ENCODE measurements at regions not wholly inside any gene's neighbourhood (a gene's known extent, or its start where the extent isn't known, plus 50 kb on each side); places are given as distances from the start of the nearest gene placed in this dataset.

- no peak for TF ChIP-seq CTCF (IDR thresholded peaks at IDR 0.05; ENCODE audit: insufficient read depth, low read length, poor library complexity, severe bottlenecking)
- DNase-seq (ENCODE audit: extremely low read depth, insufficient read length) = no peak
- H3K36me3 ChIP-seq (ENCODE audit: control insufficient read depth, insufficient read depth, low read length) = no peaks in the 10 kb centered on the region
- H3K4me3 ChIP-seq (replicated peaks; ENCODE audit: low read depth, low read length) = no peak overlapping the region
- no peaks in the 10 kb centered on the region for H3K27me3 ChIP-seq (replicated peaks; ENCODE audit: control insufficient read depth, insufficient read depth, low read length)
Observed at GRCh38 chr15:96670389-96670788, 339.9 kb downstream of the NR2F2 start.

GRCh38 chr15:96672629-96673028 lies 342.1 kb downstream of the NR2F2 start:
- no peak for DNase-seq (ENCODE audit: extremely low read depth, insufficient read length)
- Histone ChIP-seq H3K4me3 (replicated peaks; ENCODE audit: low read depth, low read length) (no peak overlapping the region), H3K27me3 (replicated peaks; ENCODE audit: control insufficient read depth, insufficient read depth, low read length) (no peaks in the 10 kb centered on the region), H3K36me3 (ENCODE audit: control insufficient read depth, insufficient read depth, low read length) (no peaks in the 10 kb centered on the region)
- no peak for TF ChIP-seq CTCF (IDR thresholded peaks at IDR 0.05; ENCODE audit: insufficient read depth, low read length, poor library complexity, severe bottlenecking)

- Histone ChIP-seq H3K4me3 (replicated peaks; ENCODE audit: low read depth, low read length) (no peak overlapping the region), H3K36me3 (ENCODE audit: control insufficient read depth, insufficient read depth, low read length) (no peaks in the 10 kb centered on the region), H3K27me3 (replicated peaks; ENCODE audit: control insufficient read depth, insufficient read depth, low read length) (no peaks in the 10 kb centered on the region)
- TF ChIP-seq CTCF (IDR thresholded peaks at IDR 0.05; ENCODE audit: insufficient read depth, low read length, poor library complexity, severe bottlenecking) = no peak
- no peak for DNase-seq (ENCODE audit: extremely low read depth, insufficient read length)
Observed at GRCh38 chr15:96678386-96678785, 347.9 kb downstream of the NR2F2 start.

GRCh38 chr15:96687388-96688107 lies 357.0 kb downstream of the NR2F2 start:
- H3K36me3 ChIP-seq (ENCODE audit: control insufficient read depth, insufficient read depth, low read length) = no peaks in the 10 kb centered on the region
- no peak for DNase-seq (ENCODE audit: extremely low read depth, insufficient read length)
- H3K27me3 ChIP-seq (replicated peaks; ENCODE audit: control insufficient read depth, insufficient read depth, low read length) = no peaks in the 10 kb centered on the region
- no peak overlapping the region for H3K4me3 ChIP-seq (replicated peaks; ENCODE audit: low read depth, low read length)
- no peak for TF ChIP-seq CTCF (IDR thresholded peaks at IDR 0.05; ENCODE audit: insufficient read depth, low read length, poor library complexity, severe bottlenecking)

GRCh38 chr15:96690733-96691132 lies 360.2 kb downstream of the NR2F2 start:
- Histone ChIP-seq H3K27me3 (replicated peaks; ENCODE audit: control insufficient read depth, insufficient read depth, low read length) (no peaks in the 10 kb centered on the region), H3K36me3 (ENCODE audit: control insufficient read depth, insufficient read depth, low read length) (no peaks in the 10 kb centered on the region), H3K4me3 (replicated peaks; ENCODE audit: low read depth, low read length) (no peak overlapping the region)
- TF ChIP-seq CTCF (IDR thresholded peaks at IDR 0.05; ENCODE audit: insufficient read depth, low read length, poor library complexity, severe bottlenecking) = no peak
- no peak for DNase-seq (ENCODE audit: extremely low read depth, insufficient read length)

GRCh38 chr15:96692826-96693225 lies 362.3 kb downstream of the NR2F2 start:
- H3K27me3 ChIP-seq (replicated peaks; ENCODE audit: control insufficient read depth, insufficient read depth, low read length) = no peaks in the 10 kb centered on the region
- no peak for TF ChIP-seq CTCF (IDR thresholded peaks at IDR 0.05; ENCODE audit: insufficient read depth, low read length, poor library complexity, severe bottlenecking)
- H3K4me3 ChIP-seq (replicated peaks; ENCODE audit: low read depth, low read length) = no peak overlapping the region
- DNase-seq (ENCODE audit: extremely low read depth, insufficient read length) = no peak
- no peaks in the 10 kb centered on the region for H3K36me3 ChIP-seq (ENCODE audit: control insufficient read depth, insufficient read depth, low read length)

Data from GM06990 (cell line).